ENCODE measurements at regions not wholly inside any gene's neighbourhood (a gene's known extent, or its start where the extent isn't known, plus 50 kb on each side); places are given as distances from the start of the nearest gene placed in this dataset.

GRCh38 chr6:79798841-79799240 is 148.5 kb downstream of the ELOVL4 start:
- TF ChIP-seq RAD21 (conservative IDR thresholded peaks at IDR 0.05) (no peak), EP300 (conservative IDR thresholded peaks at IDR 0.05; ENCODE audit: poor library complexity, severe bottlenecking) (no peak), MXI1 (conservative IDR thresholded peaks at IDR 0.05; ENCODE audit: poor library complexity, severe bottlenecking) (no peak)
- H3K27me3 ChIP-seq (ENCODE audit: insufficient read depth, low read depth, low read length), result no peaks in the 10 kb centered on the region
- H3K9ac ChIP-seq (ENCODE audit: low read length), result peak overlapping the region; percentile 36
- no peaks in the 10 kb centered on the region for H3K79me2 ChIP-seq (replicated peaks; ENCODE audit: insufficient read depth, low read length)
- H3F3A ChIP-seq (ENCODE audit: insufficient read depth, low read length, poor library complexity, severe bottlenecking), result peaks cover 7% of the 10 kb centered on the region
- no peaks in the 10 kb centered on the region for H3K9me3 ChIP-seq (ENCODE audit: low read length)
- H3K4me3 ChIP-seq (ENCODE audit: low read length), result no peak overlapping the region
- no peaks in the 10 kb centered on the region for H4K20me1 ChIP-seq (ENCODE audit: insufficient read depth)
- peak overlapping the region; percentile 86 for H3K27ac ChIP-seq (ENCODE audit: low read length)
- H3K36me3 ChIP-seq (ENCODE audit: insufficient read depth, low read length), result no peaks in the 10 kb centered on the region
- H3K4me2 ChIP-seq (ENCODE audit: low read length), result no peak overlapping the region
- no peaks in the 10 kb centered on the region for H3K9me2 ChIP-seq (ENCODE audit: insufficient read depth, low read length)
- no peak overlapping the region for H2AFZ ChIP-seq (ENCODE audit: low read depth, low read length)

- Histone ChIP-seq H3K36me3 (ENCODE audit: insufficient read depth, low read length) (no peaks in the 10 kb centered on the region), H3F3A (ENCODE audit: insufficient read depth, low read length, poor library complexity, severe bottlenecking) (peaks cover 7% of the 10 kb centered on the region), H3K27ac (ENCODE audit: low read length) (peak overlapping the region; percentile 86), H4K20me1 (ENCODE audit: insufficient read depth) (no peaks in the 10 kb centered on the region), H3K9ac (ENCODE audit: low read length) (peak overlapping the region; percentile 36), H3K9me3 (ENCODE audit: low read length) (no peaks in the 10 kb centered on the region), H3K79me2 (replicated peaks; ENCODE audit: insufficient read depth, low read length) (no peaks in the 10 kb centered on the region), H3K9me2 (ENCODE audit: insufficient read depth, low read length) (no peaks in the 10 kb centered on the region), H3K27me3 (ENCODE audit: insufficient read depth, low read depth, low read length) (no peaks in the 10 kb centered on the region), H3K4me2 (ENCODE audit: low read length) (peak overlapping the region; percentile 13), H3K4me3 (ENCODE audit: low read length) (peak overlapping the region; percentile 35), H2AFZ (ENCODE audit: low read depth, low read length) (no peak overlapping the region)
- peak; percentile 62 for TF ChIP-seq POLR2AphosphoS5 (IDR thresholded peaks at IDR 0.05)
- TF ChIP-seq EP300 (conservative IDR thresholded peaks at IDR 0.05; ENCODE audit: poor library complexity, severe bottlenecking), result peak; percentile 27
- TF ChIP-seq, protein P1, sequence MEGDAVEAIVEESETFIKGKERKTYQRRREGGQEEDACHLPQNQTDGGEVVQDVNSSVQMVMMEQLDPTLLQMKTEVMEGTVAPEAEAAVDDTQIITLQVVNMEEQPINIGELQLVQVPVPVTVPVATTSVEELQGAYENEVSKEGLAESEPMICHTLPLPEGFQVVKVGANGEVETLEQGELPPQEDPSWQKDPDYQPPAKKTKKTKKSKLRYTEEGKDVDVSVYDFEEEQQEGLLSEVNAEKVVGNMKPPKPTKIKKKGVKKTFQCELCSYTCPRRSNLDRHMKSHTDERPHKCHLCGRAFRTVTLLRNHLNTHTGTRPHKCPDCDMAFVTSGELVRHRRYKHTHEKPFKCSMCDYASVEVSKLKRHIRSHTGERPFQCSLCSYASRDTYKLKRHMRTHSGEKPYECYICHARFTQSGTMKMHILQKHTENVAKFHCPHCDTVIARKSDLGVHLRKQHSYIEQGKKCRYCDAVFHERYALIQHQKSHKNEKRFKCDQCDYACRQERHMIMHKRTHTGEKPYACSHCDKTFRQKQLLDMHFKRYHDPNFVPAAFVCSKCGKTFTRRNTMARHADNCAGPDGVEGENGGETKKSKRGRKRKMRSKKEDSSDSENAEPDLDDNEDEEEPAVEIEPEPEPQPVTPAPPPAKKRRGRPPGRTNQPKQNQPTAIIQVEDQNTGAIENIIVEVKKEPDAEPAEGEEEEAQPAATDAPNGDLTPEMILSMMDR (IDR thresholded peaks at IDR 0.05; ENCODE audit: poor library complexity, severe bottlenecking), result no peak
- TF ChIP-seq, protein P2, sequence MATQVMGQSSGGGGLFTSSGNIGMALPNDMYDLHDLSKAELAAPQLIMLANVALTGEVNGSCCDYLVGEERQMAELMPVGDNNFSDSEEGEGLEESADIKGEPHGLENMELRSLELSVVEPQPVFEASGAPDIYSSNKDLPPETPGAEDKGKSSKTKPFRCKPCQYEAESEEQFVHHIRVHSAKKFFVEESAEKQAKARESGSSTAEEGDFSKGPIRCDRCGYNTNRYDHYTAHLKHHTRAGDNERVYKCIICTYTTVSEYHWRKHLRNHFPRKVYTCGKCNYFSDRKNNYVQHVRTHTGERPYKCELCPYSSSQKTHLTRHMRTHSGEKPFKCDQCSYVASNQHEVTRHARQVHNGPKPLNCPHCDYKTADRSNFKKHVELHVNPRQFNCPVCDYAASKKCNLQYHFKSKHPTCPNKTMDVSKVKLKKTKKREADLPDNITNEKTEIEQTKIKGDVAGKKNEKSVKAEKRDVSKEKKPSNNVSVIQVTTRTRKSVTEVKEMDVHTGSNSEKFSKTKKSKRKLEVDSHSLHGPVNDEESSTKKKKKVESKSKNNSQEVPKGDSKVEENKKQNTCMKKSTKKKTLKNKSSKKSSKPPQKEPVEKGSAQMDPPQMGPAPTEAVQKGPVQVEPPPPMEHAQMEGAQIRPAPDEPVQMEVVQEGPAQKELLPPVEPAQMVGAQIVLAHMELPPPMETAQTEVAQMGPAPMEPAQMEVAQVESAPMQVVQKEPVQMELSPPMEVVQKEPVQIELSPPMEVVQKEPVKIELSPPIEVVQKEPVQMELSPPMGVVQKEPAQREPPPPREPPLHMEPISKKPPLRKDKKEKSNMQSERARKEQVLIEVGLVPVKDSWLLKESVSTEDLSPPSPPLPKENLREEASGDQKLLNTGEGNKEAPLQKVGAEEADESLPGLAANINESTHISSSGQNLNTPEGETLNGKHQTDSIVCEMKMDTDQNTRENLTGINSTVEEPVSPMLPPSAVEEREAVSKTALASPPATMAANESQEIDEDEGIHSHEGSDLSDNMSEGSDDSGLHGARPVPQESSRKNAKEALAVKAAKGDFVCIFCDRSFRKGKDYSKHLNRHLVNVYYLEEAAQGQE (IDR thresholded peaks at IDR 0.05; ENCODE audit: borderline replicate concordance), result peak; percentile 48
- no peak for TF ChIP-seq EZH2 (IDR thresholded peaks at IDR 0.05; ENCODE audit: borderline replicate concordance, insufficient read depth, low read length, poor library complexity, severe bottlenecking)
These were observed 149.4 kb downstream of the ELOVL4 start for GRCh38 chr6:79797912-79798311.

GRCh38 chr6:79797163-79797764 is 150.1 kb downstream of the ELOVL4 start:
- Histone ChIP-seq H4K20me1 (ENCODE audit: insufficient read depth) (no peaks in the 10 kb centered on the region), H3K79me2 (replicated peaks; ENCODE audit: insufficient read depth, low read length) (no peaks in the 10 kb centered on the region), H3K9ac (ENCODE audit: low read length) (peak overlapping the region; percentile 36), H3K4me2 (ENCODE audit: low read length) (peak overlapping the region; percentile 13), H3F3A (ENCODE audit: insufficient read depth, low read length, poor library complexity, severe bottlenecking) (peaks cover 7% of the 10 kb centered on the region), H3K4me3 (ENCODE audit: low read length) (peak overlapping the region; percentile 35), H2AFZ (ENCODE audit: low read depth, low read length) (no peak overlapping the region), H3K27ac (ENCODE audit: low read length) (peak overlapping the region; percentile 86), H3K9me3 (ENCODE audit: low read length) (no peaks in the 10 kb centered on the region), H3K9me2 (ENCODE audit: insufficient read depth, low read length) (no peaks in the 10 kb centered on the region), H3K27me3 (ENCODE audit: insufficient read depth, low read depth, low read length) (no peaks in the 10 kb centered on the region), H3K36me3 (ENCODE audit: insufficient read depth, low read length) (no peaks in the 10 kb centered on the region)
- TF ChIP-seq RAD21 (conservative IDR thresholded peaks at IDR 0.05) (no peak), POLR2AphosphoS5 (IDR thresholded peaks at IDR 0.05) (peak; percentile 66), EP300 (conservative IDR thresholded peaks at IDR 0.05; ENCODE audit: poor library complexity, severe bottlenecking) (peak; percentile 94)
- TF ChIP-seq, protein P2 (IDR thresholded peaks at IDR 0.05; ENCODE audit: borderline replicate concordance), result peak; percentile 76

Measured in neural cell (in vitro differentiated cells).